LNCAP (cell line): ENCODE measurements at regions not wholly inside any gene's neighbourhood (a gene's known extent, or its start where the extent isn't known, plus 50 kb on each side); places are given as distances from the start of the nearest gene placed in this dataset.

Experiments
- TF ChIP-seq, protein P1 (sequence below): fragments of 450-650 bp; IDR thresholded peaks from 2 replicates; pipeline ENCODE4 v1.5.1; 2017; ENCODE audit warnings: mild to moderate bottlenecking

DNA sequence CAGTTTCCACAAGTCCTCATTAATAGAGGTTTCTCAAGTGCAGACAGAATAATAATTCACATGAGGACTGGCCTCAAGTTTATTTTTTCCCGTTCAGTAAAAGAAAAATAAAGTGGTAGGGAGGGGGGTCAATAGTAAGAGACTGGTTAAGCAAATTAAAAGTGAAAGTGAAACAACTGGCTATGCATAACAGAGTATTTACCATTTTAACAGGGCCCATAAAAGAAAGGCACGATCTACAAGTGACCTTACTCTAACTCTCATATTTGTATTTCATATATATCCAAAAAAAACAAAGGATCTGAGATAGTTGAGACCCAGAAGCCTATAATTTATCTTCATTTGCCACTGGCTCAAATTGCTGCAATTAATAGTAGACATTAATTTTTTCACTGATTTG, 686.3 kb downstream of the NTRK3 start:
- TF ChIP-seq, protein P1, sequence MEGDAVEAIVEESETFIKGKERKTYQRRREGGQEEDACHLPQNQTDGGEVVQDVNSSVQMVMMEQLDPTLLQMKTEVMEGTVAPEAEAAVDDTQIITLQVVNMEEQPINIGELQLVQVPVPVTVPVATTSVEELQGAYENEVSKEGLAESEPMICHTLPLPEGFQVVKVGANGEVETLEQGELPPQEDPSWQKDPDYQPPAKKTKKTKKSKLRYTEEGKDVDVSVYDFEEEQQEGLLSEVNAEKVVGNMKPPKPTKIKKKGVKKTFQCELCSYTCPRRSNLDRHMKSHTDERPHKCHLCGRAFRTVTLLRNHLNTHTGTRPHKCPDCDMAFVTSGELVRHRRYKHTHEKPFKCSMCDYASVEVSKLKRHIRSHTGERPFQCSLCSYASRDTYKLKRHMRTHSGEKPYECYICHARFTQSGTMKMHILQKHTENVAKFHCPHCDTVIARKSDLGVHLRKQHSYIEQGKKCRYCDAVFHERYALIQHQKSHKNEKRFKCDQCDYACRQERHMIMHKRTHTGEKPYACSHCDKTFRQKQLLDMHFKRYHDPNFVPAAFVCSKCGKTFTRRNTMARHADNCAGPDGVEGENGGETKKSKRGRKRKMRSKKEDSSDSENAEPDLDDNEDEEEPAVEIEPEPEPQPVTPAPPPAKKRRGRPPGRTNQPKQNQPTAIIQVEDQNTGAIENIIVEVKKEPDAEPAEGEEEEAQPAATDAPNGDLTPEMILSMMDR: no peak

DNA sequence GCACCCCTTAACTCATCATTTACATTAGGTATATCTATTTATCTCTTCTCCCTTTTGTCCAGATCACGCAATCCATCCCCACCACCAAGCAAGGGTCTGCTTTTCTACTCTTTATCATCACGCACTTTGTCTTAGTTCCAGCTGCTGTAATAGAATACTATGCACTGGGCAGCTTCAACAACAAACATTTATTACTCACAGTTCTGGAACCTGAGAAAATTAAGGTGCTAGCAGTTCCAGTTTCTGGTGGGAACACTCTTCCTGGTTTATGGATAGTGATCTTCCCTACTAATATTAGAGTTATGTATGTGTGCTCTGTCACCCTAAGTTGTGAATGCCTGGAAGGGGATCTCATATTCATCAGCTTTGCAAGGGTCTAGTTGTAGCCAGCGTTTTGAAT, 687.0 kb downstream of the NTRK3 start:
- TF ChIP-seq, protein P1: no peak

DNA sequence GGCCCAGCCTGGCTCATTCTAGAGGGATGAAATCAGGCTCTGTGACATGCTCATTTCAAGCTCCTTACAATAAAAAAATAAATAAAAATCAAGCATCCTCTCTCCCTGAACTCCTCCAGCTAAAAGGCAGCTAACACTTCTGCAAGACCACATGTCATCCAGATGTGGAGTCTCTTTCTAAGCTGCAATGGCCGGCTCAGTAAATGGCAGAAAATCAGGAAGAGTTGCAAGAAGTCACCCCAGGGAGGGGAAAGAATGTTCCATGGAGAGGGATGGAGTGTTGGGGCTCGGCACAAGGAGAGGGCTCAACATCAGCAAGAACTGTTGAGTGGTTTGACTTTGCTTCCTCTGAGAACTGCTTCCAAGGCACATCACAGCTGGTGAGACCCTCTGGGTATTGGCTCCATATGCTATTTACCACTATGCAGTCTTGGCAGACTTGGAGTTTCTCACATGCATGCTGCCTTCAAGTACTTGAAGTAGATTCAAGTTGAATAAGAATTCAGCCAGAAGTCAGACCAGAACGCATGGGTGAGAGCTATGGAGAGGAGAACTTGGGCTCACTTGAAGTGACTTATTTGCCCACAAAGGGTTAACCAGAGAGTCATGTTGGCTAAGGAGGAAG, 689.0 kb downstream of the NTRK3 start:
- TF ChIP-seq, protein P1: no peak

DNA sequence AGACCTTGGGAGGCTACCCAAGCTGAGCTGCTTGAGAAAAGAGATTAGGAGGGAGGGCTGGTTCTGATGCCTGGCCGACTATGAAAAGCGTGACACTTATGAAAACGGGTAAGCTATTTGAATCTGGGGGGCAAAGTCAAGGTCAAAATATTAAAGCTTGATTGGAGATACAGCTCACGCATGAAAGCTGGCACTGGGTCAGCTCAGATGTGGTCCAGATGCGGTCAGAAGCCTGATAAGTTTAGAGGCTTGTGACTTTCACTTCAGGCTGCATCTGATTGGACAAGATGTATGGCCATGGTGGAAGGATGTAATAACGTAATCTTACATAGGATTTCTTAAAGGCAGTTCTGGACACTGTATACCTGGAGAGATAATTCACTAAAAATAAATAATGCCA, 690.3 kb downstream of the NTRK3 start:
- TF ChIP-seq, protein P1: no peak

DNA sequence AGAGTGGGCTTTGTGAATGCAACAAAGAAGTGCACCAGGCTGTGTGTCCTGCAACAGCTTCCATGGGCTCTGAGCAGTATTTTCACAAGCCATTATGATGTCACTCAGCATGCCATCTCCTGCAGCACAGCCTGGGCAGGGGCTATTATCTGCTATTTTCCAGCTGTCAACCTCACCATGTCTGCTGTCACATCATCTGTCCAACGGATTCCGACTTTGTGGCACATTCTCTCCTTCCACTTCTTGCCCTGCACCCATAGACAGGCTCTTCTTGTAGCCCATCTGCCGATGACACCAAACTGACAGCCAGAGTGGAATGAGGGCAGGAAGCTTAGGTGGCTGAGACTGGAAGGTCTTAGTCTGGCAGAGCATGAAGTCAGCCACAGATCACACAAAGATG, 691.9 kb downstream of the NTRK3 start:
- TF ChIP-seq, protein P1: no peak

DNA sequence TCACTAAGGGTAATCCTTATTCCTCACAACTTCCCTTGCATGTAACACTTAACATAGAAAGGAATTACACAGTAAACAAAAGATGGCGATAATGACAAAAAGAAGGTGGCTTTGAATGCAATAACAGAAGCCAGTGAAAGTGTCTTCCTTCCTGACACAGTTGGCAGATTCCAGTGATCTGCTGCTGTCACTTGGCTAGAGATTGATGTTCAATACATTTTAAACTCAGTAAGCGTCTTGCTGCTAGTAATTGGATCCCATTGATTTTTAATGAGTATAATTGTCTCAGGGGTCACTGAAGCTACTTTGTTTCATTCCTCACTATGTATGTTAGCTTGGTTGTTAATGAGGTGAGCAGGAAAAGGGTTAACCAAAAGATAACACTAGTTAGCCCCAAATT, 692.7 kb downstream of the NTRK3 start:
- TF ChIP-seq, protein P1: no peak

DNA sequence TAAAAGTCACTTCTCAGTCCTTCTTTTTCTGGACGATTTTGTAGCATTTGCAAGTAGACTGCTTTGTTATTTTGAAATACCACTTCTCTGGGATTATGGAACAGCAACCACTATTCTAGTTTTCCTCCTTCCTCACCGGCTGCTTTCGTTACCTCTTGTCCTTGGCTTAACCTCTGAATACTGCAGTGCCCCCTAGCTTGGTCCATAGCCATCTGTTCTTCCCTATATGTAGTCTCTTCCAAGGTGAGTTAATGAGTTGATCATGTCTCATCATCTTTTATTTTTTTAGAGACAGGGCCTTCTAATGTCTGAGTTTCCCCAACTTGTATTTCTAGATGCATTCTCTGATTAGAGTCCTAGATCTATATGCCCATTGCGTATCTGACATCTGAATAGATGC, 694.3 kb downstream of the NTRK3 start:
- TF ChIP-seq, protein P1: no peak

DNA sequence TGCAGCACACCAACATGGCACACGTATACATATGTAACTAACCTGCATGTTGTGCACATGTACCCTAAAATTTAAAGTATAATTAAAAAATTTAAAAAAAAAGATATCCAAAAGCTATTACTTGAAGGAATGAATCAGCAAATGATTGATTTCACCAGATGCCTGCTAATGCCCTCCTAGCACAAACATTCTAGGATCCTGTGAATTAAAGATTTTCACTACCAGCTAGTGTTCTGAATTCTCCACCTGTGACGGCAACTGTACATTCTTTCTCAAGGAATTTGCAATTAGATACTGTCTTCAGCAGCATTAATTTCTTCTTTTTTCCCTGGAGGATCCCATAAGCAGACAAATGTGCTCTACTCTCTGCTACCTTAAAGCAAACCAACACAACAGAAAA, 694.9 kb downstream of the NTRK3 start:
- TF ChIP-seq, protein P1: no peak
